GM12878 (cell line): ENCODE measurements at regions not wholly inside any gene's neighbourhood (a gene's known extent, or its start where the extent isn't known, plus 50 kb on each side); places are given as distances from the start of the nearest gene placed in this dataset.

Experiments
- ATAC-seq: fragments of 200-7000 bp; cut with Tn5 transposase; 3 replicates; pipeline ENCODE4 v1.9.1; 2020; ENCODE audit warnings: mild to moderate bottlenecking, moderate library complexity
- BruUV-seq: library from RNA; stranded (reverse); fragments of 400-500 nt; replicated peaks from 2 replicates; lab custom pipeline; 2021; lab: Mats Ljungman, UMichigan
- CTCF ChIA-PET: fragments of 300-600 bp; sonication (Branson Sonifier 250); formaldehyde crosslinking; extraction: SDS; loops from one replicate; lab custom pipeline; 2021; ENCODE audit warnings: inconsistent platforms; lab: Yijun Ruan, JAX
- POLR2A ChIA-PET: fragments of 350-600 bp; formaldehyde crosslinking; extraction: SDS; loops from one replicate; lab custom pipeline; 2021; ENCODE audit warnings: inconsistent platforms; lab: Charles Lee
- RAD21 ChIA-PET: fragments of 300-600 bp; sonication (Branson Sonifier 250); formaldehyde crosslinking; loops from one replicate; lab custom pipeline; 2023; ENCODE audit warnings: antibody characterized with exemption; ENCODE audit not compliant: unreplicated experiment; lab: Charles Lee
- SMC1A ChIA-PET: fragments of 300-600 bp; sonication (Branson Sonifier 250); formaldehyde crosslinking; loops from one replicate; lab custom pipeline; 2023; ENCODE audit not compliant: unreplicated experiment, uncharacterized antibody; lab: Charles Lee
- DNase-seq: peaks from one replicate; pipeline ENCODE4 v3.0.0-alpha.2; 2011; ENCODE audit warnings: low read depth, low spot score
- FAIRE-seq: peaks from 3 replicates; lab custom pipeline; 2011; peaks lifted over from hg19 to GRCh38; lab: Jason Lieb, UNC
- H2AFZ ChIP-seq: 2 replicates; pipeline ENCODE4 v1.6.0; 2011; ENCODE audit warnings: low read depth, low read length, control low read depth; ENCODE audit not compliant: control insufficient read depth
- H3K27ac ChIP-seq: 2 replicates; pipeline ENCODE4 v1.5.1; 2011; ENCODE audit warnings: control low read depth; ENCODE audit not compliant: control insufficient read depth, insufficient read depth
- H3K27me3 ChIP-seq, 2 experiments: replicated peaks in 1 of 2; 2 replicates each; pipeline versions ENCODE4 v1.6.0 to v1.6.1; 2011; ENCODE audit warnings: low read length in 1 of 2; ENCODE audit not compliant: control insufficient read depth in 2 of 2, insufficient read depth in 2 of 2
- H3K36me3 ChIP-seq, 2 experiments: 2 replicates each; pipeline ENCODE4 v1.5.1; 2011; ENCODE audit warnings: low read length in 1 of 2; ENCODE audit not compliant: control insufficient read depth in 2 of 2, insufficient read depth in 2 of 2
- H3K4me1 ChIP-seq: 2 replicates; pipeline ENCODE4 v1.6.1; 2011; ENCODE audit warnings: mild to moderate bottlenecking, low read length, moderate library complexity, mixed read lengths; ENCODE audit not compliant: control insufficient read depth, insufficient read depth
- H3K4me2 ChIP-seq: 2 replicates; pipeline ENCODE4 v1.6.0; 2011; ENCODE audit warnings: control low read depth; ENCODE audit not compliant: control insufficient read depth, insufficient read depth
- H3K4me3 ChIP-seq: fragments of 200-600 bp; sonication (generic); 2 replicates; pipeline ENCODE4 v1.5.1; 2016
- H3K79me2 ChIP-seq: 2 replicates; pipeline ENCODE4 v1.6.0; 2011; ENCODE audit warnings: low read length; ENCODE audit not compliant: control insufficient read depth, insufficient read depth
- H3K9ac ChIP-seq: 2 replicates; pipeline ENCODE4 v1.8.0; 2011; ENCODE audit warnings: low read length, control low read depth, mixed read lengths; ENCODE audit not compliant: control insufficient read depth, insufficient read depth
- H3K9me3 ChIP-seq: replicated peaks from 3 replicates; pipeline ENCODE4 v1.5.1; 2011; ENCODE audit warnings: mild to moderate bottlenecking, low read length; ENCODE audit not compliant: control insufficient read depth, insufficient read depth
- H4K20me1 ChIP-seq: 2 replicates; pipeline ENCODE4 v1.6.0; 2011; ENCODE audit not compliant: control insufficient read depth, insufficient read depth
- CTCF ChIP-seq, 3 experiments: IDR thresholded peaks in 2 of 3; conservative IDR thresholded peaks in 1 of 3; 2 replicates each; pipeline ENCODE4 v1.5.1; 2011; ENCODE audit warnings: low read depth in 3 of 3, low read length in 3 of 3, mild to moderate bottlenecking in 3 of 3, control low read depth in 2 of 3, moderate library complexity in 2 of 3, inconsistent platforms in 1 of 3, mixed read lengths in 1 of 3; ENCODE audit not compliant: control insufficient read depth in 2 of 3, insufficient read depth in 1 of 3; ENCODE audit errors: extremely low read depth in 1 of 3
- FOXK2 ChIP-seq: fragments of 450-650 bp; IDR thresholded peaks from 2 replicates; pipeline ENCODE4 v1.6.1; 2017; ENCODE audit warnings: mild to moderate bottlenecking, moderate library complexity
- JUND ChIP-seq: IDR thresholded peaks from 2 replicates; pipeline ENCODE4 v1.6.1; 2012; ENCODE audit warnings: low read depth, mild to moderate bottlenecking, low read length, improper control_type of control experiment, moderate library complexity
- MYB ChIP-seq: fragments of 150-350 bp; IDR thresholded peaks from 2 replicates; pipeline ENCODE4 v1.6.1; 2014; ENCODE audit warnings: mild to moderate bottlenecking, low read depth, low read length, borderline replicate concordance
- NR2C2 ChIP-seq: IDR thresholded peaks from 2 replicates; pipeline ENCODE4 v1.6.1; 2011; ENCODE audit warnings: borderline replicate concordance, low read depth; ENCODE audit not compliant: control insufficient read depth, insufficient read length
- PAX5 ChIP-seq: IDR thresholded peaks from 2 replicates; pipeline ENCODE4 v1.6.1; 2011; ENCODE audit warnings: low read depth, low read length, borderline replicate concordance
- TARDBP ChIP-seq: IDR thresholded peaks from 2 replicates; pipeline ENCODE4 v1.6.1; 2016; ENCODE audit warnings: borderline replicate concordance
- WGBS: methylation state at CpG from one replicate; pipeline ENCODE4 v1.1.6; 2016; ENCODE audit warnings: low lambda C conversion rate; ENCODE audit not compliant: insufficient replicate concordance, insufficient coverage; ENCODE audit errors: missing lambda C conversion rate; 5-methylcytosine and 5-hydroxymethylcytosine counted together
- in situ Hi-C: fragments of 300-500 bp; cut with MboI; formaldehyde crosslinking; loops from 9 replicates; pipeline ENCODE4 v1.14.3; 2018; ENCODE audit warnings: mixed read lengths
- intact Hi-C: fragments of 100-400 bp; cut with micrococcal nuclease; formaldehyde crosslinking; loops from one replicate; pipeline ENCODE4 v1.14.2; 2022; ENCODE audit not compliant: unreplicated experiment

DNA sequence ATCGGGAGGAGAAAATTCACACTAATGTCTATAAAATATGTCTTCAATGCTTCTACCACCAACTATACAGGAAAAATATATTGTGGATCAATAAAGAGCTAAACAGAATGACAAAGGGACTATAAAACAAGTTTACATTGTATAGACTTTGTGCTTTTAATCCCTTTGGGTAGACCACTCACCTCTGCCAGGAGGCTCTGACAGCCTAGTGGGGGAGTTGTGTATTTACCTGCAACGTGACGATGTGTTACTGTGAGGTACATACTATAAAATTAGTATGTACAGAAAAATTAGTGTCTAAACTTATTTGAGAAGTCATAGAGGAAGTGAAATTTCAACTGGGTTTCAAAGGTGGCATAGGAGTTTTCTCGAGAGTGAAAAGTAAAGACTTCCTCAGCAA, 243.3 kb upstream of the REG3G start:
- BruUV-seq, result no TSS peak
- Histone ChIP-seq H3K9ac (no peak overlapping the region), H3K4me2 (no peak overlapping the region), H3K27me3 (no peaks in the 10 kb centered on the region), H3K79me2 (no peaks in the 10 kb centered on the region), H3K27ac (no peak overlapping the region), H3K4me3 (no peak overlapping the region), H3K9me3 (no peaks in the 10 kb centered on the region; the same call in 2 of the 3 replicates), H3K36me3 (no peaks in the 10 kb centered on the region), H4K20me1 (no peaks in the 10 kb centered on the region), H3K4me1 (no peaks in the 10 kb centered on the region), H2AFZ (no peak overlapping the region)
- intact Hi-C loops, result no loop called here
- ATAC-seq (no peak), DNase-seq (no peak), FAIRE-seq (no peak)
- in situ Hi-C loops, result no loop called here
- WGBS, result 21% methylated on average over 4 of the region's 4 CpGs
- ChIA-PET SMC1A (no interaction called here), RAD21 (no interaction called here), POLR2A (no interaction called here), CTCF (no interaction called here)
- no peak for TF ChIP-seq JUND
- 0 out of 6 replicates have a peak, but pooled peaks of 1 of the 3 experiments have one; percentile 5 for TF ChIP-seq CTCF (IDR thresholded peaks at IDR 0.05 in 2 of 3, conservative IDR thresholded peaks at IDR 0.05 in 1 of 3; ENCODE audit: control insufficient read depth in 2 of 3, extremely low read depth in 1 of 3, insufficient read depth in 1 of 3, low read depth in 3 of 3, low read length in 3 of 3)

- Histone ChIP-seq H3K36me3 (no peaks in the 10 kb centered on the region), H3K4me1 (no peaks in the 10 kb centered on the region), H3K27ac (no peak overlapping the region), H3K9me3 (no peaks in the 10 kb centered on the region), H3K79me2 (no peaks in the 10 kb centered on the region), H4K20me1 (no peaks in the 10 kb centered on the region), H3K4me3 (no peak overlapping the region), H3K4me2 (no peak overlapping the region), H2AFZ (no peak overlapping the region), H3K9ac (no peak overlapping the region), H3K27me3 (no peaks in the 10 kb centered on the region; a peak in 1 of 4 replicates)
- SMC1A ChIA-PET, result no interaction called here
- ATAC-seq (no peak), FAIRE-seq (no peak)
- POLR2A ChIA-PET, result no interaction called here
- RAD21 ChIA-PET, result no interaction called here
- BruUV-seq, result no TSS peak
- intact Hi-C loops (no loop called here), in situ Hi-C loops (no loop called here)
- CTCF ChIA-PET, result interaction anchor here (0.6 to 1.7 kb wide), 2 partner anchors 50 to 138 kb away, joined by 3 to 4 read pairs; no protein-coding TSS in a partner anchor
- no peak for TF ChIP-seq NR2C2
- no peak for TF ChIP-seq PAX5
- TF ChIP-seq FOXK2, result no peak
- no peak for TF ChIP-seq MYB
- TF ChIP-seq TARDBP, result no peak
- TF ChIP-seq, all 136 proteins: peak for 0
- 22% methylated on average over 3 of the region's 3 CpGs for WGBS
- DNase-seq, result no peak
These were observed 213.4 kb upstream of the REG3G start for GRCh38 chr2:78811955-78812610.
